Retinal pigment epithelial cell (primary cell): ENCODE measurements at regions not wholly inside any gene's neighbourhood (a gene's known extent, or its start where the extent isn't known, plus 50 kb on each side); places are given as distances from the start of the nearest gene placed in this dataset.

ENCODE experiments used
- DNase-seq: peaks from one replicate; pipeline ENCODE4 v3.0.0-alpha.2; 2010; ENCODE audit warnings: low read depth
- H3K4me3 ChIP-seq: 2 replicates; pipeline ENCODE4 v1.5.1; 2011; ENCODE audit warnings: mild to moderate bottlenecking, low read length, control low read depth, moderate library complexity
- TF ChIP-seq, protein P1 (sequence below): conservative IDR thresholded peaks from 2 replicates; pipeline ENCODE4 v1.5.1; 2011; ENCODE audit warnings: low read depth, low read length, control low read depth, inconsistent platforms

GRCh38 chr4:107379054-107379869 lies 340.8 kb downstream of the PAPSS1 start:
- DNase-seq: peak; percentile 10
- no peak overlapping the region for H3K4me3 ChIP-seq

DNA sequence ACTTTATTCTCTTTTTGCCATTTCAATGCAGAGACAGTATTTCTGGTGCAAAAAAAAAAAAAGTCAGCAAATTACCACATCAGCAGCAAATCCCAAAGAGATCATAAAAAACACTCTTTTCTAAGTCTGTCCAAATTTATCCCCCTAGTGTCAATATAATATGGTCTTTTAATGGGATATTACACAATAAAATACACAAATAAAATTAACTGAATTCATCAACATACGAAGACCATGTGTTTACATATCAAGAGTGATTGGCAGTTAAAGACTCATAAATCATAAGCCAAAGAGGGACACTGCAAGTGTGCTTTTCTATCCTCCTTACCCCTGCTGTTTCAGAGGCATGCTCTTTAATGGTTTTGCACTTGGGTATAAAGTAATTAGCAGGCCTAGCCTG lies 340.2 kb upstream of the DKK2 start:
- no peak overlapping the region for H3K4me3 ChIP-seq
- TF ChIP-seq, protein P1, sequence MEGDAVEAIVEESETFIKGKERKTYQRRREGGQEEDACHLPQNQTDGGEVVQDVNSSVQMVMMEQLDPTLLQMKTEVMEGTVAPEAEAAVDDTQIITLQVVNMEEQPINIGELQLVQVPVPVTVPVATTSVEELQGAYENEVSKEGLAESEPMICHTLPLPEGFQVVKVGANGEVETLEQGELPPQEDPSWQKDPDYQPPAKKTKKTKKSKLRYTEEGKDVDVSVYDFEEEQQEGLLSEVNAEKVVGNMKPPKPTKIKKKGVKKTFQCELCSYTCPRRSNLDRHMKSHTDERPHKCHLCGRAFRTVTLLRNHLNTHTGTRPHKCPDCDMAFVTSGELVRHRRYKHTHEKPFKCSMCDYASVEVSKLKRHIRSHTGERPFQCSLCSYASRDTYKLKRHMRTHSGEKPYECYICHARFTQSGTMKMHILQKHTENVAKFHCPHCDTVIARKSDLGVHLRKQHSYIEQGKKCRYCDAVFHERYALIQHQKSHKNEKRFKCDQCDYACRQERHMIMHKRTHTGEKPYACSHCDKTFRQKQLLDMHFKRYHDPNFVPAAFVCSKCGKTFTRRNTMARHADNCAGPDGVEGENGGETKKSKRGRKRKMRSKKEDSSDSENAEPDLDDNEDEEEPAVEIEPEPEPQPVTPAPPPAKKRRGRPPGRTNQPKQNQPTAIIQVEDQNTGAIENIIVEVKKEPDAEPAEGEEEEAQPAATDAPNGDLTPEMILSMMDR: no peak
- DNase-seq: no peak

More at GRCh38 chr4:107379054-107379869, 340.8 kb downstream of the PAPSS1 start:
- TF ChIP-seq, protein P1: no peak

- TF ChIP-seq, protein P1: no peak
- no peak overlapping the region for H3K4me3 ChIP-seq
- DNase-seq: no peak
These were observed 330.8 kb upstream of the DKK2 start for GRCh38 chr4:107366900-107367299.

- H3K4me3 ChIP-seq: no peak overlapping the region
- TF ChIP-seq, protein P1: no peak
- no peak for DNase-seq
These were observed 330.1 kb upstream of the DKK2 start for GRCh38 chr4:107366016-107366735.

DNA sequence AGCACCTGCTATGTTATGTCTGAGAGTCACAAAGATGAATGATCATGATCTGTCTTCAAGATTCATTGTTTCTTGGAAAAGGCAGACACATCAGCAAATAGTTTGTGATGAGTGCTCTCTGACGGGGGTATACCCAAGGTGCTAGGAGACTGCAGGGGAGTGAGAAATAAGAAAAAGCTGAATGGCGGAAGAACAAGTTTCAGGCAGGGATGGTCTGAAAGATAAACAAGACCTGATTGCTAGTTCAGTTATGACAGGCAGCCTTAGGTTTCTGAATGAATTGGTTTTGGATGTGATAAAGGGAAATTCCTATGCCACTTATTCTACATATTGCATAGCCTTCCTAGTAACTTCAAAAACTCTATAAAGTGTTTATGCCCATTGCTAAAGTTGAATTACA lies 327.0 kb upstream of the DKK2 start:
- DNase-seq: no peak
- no peak overlapping the region for H3K4me3 ChIP-seq
- TF ChIP-seq, protein P1: no peak

DNA sequence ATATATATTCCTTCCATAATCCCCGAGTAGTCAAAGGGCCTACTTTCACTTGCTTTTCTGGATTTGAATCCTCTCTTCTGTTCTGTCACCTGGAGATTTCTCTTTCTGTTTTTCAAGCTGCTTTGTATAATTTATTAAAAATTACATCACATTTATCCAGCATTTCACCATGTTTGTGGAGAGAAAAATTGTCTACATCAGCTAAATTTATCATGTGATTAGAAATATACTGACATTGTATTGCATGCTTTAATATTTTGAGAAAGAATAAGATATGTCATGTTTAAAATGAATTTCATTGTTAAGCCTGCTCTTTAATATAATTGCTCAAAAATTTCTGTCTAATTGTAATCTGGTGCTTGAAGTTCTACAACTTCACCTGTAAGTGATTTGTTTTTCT lies 323.1 kb upstream of the DKK2 start:
- TF ChIP-seq, protein P1: no peak
- DNase-seq: no peak
- no peak overlapping the region for H3K4me3 ChIP-seq
